Activated CD4-positive, alpha-beta T cell treated with anti-CD3 and anti-CD28 coated beads, Interleukin-2, amount 50 U/mL, for 24 hours (primary cell): ENCODE measurements at regions not wholly inside any gene's neighbourhood (a gene's known extent, or its start where the extent isn't known, plus 50 kb on each side); places are given as distances from the start of the nearest gene placed in this dataset.
"Not testable (repeated sequence)": the region's sequence is repeated elsewhere in the genome, so short reads cannot be mapped to it uniquely, and the experiment has no call there.

Source experiments
- DNase-seq, 2 donors: peaks; one replicate each; pipeline ENCODE4 v3.0.0-alpha.2; 2020; ENCODE audit warnings: low read depth in 1 of 2, low spot score in 1 of 2

DNA sequence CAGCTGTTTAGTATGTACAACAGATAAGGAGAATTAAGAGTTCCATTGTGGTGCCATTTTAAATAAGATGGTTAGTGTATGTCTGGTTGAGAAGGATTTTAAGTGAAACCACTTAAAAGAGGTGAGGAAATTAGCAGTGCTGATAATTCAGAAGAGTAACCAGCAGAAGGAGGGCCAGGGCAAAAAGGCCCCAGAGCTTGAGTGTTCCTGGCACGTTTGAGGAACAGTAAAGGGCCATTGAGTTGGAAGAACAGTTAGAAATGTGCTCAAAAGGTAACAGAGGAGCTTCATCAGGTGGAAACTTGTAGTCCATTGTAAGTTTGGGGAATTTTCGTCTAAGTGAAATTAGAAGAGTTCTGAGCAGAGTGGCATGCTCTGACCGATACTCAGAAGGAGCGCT lies 606.2 kb upstream of the ZFP42 start:
- DNase-seq: no peak

DNA sequence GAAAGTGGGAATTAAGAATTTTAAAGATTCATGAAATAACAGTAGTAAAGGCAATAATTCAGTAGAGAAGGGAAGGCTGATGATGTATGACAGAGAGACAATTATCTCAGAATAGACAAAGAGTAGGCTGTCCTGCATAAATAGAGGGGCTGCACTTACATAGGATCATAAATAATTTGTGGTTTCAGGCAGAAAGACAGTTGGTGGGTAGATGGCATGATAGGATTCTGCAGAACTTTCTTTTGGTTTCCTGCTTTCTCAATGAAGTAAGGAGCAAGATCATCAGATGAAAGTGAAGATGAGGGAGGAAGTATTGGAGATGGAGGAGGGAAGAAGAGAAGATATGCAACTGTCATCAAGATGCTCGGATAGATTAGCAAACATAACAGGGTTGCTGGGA lies 604.9 kb upstream of the ZFP42 start:
- no peak for DNase-seq

DNA sequence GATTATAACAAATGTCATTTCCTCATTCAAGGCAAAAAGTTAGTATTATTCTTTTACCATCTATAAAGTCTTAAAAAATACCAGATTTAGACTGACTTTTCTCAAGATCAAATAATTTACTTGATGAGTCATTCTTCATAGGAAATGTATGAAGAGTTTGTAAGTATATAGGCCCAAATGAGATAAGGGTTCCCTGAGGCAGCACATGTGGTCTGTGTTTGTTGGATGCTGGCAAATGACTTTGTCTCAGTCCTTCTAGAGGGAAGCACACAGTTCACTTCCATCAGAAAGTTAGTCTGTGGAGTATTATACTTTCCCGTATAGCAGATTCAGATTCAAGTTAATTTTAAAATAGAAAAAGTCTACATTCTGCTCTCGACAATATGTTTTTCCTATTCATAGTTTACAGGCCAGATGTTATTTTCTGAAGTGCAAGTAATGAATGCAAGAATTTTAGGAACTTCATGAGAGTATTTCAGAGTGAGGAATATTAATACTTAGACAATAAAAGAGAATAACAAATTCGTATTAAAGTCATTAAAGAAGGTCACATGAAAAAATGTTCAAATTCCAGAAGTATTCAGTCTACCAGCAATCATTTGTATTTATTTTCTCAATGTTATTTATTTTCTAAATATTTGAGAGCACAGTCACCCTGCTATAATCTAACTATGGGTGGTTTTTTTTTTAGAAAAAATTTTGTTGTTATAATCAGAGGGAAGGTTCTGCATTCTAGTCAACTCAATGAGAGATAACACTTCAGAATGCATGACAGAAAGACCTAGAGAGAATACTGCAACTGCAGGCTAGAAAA lies 601.8 kb upstream of the ZFP42 start:
- no peak for DNase-seq

DNA sequence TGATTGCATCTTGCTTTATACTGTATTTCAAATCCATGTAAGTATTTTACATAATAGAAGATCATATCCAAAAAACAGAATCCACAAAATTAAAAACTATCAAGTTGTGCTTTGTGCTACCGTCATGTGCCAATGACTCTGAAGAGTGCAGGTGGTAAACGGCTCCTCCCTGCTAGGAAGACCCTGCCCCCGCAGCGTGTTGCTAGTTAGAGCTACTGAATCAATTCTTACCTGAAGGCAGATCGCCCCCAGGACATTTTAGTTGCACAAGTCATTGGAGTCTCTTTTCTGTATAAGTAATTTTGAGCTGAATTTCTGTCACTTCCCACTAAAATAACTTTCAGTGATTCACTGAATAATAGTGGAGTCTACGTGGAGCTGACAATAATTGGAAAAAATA lies 599.5 kb upstream of the ZFP42 start:
- no peak for DNase-seq

DNA sequence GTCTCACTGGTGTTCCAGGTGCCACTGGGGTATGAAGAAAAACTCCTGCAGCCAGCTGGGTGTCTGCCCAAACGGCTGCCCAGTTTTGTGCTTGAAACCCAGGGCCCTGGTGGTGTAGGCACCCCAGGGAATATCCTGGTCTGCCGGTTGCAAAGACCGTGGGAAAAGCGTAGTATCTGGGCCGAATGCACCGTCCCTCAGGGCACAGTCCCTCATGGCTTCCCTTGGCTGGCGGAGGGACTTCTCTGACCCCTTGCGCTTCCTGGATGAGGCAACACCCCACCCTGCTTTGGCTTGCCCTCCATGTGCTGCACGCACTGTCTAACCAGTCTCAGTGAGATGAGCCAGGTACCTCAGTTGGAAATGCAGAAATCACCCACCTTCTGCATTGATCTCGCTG lies 587.1 kb upstream of the ZFP42 start:
- not testable (repeated sequence) for DNase-seq

DNA sequence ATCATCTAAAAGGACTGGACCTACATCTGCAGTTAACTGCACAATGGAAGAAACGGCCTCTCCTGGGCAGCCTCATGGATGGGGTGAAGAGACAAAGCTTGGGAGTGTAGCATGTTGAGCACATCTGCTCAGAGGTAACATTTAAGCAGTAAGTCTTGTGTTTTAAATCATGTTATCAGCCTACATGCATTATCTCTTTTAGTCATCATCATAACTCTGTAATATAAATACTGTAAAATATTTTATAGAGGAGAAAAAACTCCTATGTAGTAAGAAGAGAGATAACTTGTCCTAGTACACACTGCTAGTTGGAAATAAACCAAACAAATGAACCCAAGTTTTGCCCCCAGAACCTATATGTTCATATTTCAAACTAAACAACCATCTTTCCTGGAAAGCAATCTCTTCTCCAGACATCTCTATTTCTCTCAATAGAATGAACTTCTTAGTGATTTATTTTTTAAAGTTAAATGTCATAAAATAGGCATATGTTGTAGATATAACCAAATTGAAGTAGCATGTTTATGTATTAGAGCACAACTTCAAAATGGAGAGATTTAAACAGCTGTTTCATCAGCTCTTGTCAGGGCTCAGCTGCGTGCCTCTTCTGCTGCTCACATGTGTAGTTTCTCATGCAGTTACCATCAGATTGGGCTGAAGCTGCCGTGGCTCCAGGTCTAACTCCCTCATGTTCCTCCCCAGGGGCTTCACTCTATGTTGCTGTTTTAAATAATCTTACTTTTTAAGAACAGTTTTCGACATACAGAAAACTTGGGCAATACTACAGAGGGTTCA lies 581.8 kb upstream of the ZFP42 start:
- no peak for DNase-seq

DNA sequence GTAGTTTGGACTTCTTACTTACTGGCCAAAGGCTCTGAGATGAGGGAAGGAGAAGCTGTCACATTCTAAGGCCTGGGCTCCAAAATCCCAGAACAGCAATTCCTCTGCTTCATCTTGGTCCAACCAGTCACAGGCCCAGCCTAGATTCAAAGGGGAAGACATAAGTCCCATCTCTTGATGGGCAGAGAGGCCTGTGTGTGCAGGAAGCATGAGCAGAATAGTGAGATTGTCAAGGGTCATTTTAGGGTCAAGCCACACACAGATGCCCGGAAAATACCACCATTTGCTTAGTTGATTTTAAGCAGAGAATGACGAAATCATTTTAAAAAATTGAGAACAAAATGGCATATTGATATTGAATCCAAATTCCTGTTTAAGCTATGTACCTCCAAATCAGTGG lies 580.9 kb upstream of the ZFP42 start:
- DNase-seq: no peak

DNA sequence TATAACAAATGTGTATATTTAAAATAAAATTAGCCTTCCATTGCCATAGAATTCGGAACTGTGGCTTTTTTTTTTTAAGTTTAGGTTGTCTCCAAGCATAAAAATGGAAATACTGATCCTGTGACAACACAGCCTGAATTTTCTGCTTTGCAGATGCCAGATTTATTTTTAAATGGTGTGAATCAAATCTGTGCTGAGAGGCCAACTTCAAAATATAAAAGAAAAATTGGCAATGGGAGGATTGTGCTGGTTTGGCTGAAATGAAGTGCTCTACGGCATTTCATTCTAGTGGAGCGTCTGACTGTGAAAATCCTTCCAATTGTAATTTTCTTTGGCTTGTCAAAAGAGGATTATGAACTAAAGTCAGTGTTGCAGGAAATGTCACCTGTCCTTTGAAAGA lies 580.3 kb upstream of the ZFP42 start:
- DNase-seq: no peak

DNA sequence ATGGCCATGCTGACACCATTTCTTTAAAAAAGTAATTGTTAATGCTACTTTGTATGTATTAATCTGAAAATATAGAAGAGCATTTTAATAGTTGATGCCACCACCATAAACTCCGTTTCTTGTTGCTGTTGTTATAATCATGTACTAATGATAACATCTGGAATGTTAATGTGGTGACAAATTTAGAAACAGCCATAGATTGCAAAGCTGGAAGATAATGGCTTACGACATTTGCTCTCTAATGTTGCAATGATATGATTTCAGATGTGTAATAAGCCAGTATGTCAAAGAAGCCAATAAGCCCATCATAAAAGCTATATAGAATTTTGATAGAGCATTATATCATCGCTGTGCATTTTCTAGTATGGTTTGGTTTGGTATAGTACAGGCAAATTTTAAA lies 579.4 kb upstream of the ZFP42 start:
- DNase-seq: no peak

DNA sequence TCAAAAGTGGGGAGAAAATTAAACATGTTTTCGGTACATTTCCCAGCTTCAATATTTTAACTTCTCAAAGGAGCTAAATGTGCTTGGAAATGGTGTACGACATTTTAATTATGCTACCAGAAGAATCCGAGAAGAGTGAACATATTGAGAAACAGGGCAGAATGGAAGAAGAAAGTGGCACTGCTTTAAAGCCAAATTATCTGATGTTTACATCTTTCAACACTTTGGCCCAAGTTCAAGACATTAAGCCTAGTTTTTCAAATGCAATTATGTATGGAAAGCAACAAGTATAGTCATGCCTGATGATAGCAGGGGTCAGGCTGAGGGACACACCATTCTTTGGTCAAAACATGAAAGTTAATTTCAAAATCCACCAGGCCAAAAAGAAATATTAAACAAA lies 577.9 kb upstream of the ZFP42 start:
- DNase-seq: no peak

DNA sequence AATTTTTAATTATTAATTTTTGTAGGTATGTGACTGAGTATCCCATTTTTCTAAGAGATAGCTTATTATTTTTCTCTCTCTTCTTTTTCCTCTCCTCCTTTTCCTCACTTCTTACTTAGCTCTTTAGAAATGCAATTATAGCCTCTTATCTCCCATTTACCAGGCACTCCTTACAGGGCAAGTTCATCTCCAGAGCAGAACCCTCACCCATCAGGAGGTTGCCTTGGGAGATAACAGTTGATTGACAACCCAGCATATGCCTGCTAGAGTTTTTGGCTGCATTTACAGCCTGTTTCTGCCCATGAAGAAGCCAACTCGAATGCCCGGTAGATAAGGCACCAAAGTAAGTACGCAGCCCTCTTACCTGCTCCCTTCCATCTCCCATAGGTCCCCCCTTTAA lies 572.9 kb upstream of the ZFP42 start:
- DNase-seq: no peak

DNA sequence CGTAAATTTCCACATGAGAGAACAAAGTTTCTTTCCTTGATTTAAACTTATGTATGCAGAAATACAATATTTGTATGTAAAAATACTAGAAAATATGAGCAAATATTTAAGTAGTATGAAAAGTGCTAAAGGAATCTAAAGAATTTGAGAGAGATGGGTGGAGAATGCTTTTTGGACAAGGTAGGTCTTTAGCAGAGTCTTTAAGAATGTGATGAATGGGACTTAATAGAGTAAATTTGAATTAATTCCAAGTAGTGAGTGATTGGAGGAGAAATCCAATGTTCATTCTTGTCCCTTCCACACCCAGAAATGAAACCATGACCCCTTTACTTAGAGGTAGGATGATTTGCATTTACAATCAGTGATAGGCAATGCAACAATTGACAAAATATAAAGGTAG lies 570.9 kb upstream of the ZFP42 start:
- no peak for DNase-seq

DNA sequence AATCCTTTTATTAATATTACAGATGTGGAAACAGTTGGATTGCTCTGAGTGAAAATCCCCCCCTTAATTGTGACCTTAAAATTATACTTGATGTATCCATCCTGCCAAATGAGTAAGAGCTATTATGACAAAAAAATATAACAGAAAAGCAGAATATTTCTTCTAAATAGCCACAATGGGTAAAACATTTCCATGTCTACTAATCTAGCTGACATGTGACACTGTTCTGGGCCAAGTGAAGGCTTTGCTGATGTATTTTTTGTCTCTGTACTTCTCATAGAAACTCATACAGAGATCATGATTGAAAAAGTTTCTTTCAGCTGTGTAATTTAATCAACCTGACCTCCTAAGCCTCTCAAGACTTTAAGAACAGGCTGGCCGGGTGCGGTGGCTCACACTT lies 569.1 kb upstream of the ZFP42 start:
- no peak for DNase-seq

DNA sequence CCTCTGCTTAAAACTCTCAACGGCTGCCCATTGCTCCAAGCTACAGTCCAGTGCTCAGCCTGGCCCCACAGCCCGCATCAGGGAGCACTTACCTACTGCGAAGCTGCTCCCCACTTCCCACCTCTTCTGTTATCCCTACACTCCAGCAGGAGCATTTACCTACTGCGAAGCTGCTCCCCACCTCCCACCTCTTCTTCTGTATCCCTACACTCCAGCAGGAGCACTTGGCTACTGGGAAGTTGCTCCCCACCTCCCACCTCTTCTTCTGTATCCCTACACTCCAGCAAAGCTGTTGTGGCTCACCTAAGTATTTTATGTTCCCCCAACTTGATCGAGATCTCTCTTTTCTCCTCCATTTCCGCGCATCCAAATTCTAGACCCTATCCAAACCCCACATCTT lies 563.3 kb upstream of the ZFP42 start:
- no peak for DNase-seq

DNA sequence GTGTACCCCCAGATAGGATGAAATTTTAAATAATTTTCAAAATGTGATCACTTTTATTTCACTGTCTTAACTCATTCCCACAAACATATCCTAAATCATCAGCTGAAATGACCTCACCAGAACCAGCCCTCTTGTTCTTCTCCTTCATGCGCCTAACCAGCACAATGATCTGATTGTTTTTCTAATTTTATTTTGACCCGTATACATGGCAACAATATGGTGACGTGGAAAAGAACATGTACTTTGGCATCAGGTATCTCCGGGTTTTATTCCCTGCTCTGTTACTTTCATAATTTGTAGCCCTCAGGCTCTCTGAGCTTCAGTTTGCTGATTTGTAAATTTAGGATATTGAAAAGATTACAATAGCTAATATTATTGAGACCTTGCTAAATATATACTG lies 562.4 kb upstream of the ZFP42 start:
- no peak for DNase-seq

DNA sequence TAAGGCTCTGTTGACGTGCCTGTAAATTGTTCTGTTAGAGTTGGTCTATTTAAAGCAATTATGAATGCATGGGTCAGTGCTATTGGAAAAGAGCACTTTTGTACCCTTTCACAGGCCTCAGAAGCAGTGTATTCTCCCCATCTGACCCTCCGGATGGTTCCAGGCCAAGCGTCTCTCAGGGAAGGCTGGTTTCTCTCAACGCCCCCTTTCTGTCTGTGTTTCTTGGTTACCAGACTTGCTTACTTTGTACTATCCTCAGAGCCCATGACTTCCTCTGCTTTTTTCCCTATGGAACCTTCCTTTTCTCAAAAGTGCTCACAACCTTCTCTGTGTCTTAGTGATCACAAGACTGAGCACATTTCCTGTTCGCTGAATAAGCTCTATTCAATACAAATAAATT lies 559.3 kb upstream of the ZFP42 start:
- no peak for DNase-seq

DNA sequence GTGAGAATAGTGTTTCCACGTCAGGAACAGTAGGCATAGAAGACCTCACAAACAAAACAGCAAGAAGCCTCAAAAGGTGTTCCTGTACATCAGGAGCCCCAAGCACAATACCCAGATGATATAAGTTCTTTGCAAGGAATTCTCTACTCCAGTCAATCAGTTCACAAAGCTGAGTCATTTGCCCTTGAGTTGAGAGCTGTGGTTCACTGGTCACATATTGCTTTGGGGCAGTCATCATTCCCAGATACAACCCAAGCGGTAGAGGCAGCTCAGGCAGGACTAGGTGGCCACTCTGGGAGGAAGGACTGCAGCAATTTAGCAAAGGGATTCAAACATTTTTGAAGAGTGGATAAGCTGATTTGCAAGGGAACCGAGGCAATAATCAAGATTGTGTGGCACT lies 551.5 kb upstream of the ZFP42 start:
- no peak for DNase-seq

DNA sequence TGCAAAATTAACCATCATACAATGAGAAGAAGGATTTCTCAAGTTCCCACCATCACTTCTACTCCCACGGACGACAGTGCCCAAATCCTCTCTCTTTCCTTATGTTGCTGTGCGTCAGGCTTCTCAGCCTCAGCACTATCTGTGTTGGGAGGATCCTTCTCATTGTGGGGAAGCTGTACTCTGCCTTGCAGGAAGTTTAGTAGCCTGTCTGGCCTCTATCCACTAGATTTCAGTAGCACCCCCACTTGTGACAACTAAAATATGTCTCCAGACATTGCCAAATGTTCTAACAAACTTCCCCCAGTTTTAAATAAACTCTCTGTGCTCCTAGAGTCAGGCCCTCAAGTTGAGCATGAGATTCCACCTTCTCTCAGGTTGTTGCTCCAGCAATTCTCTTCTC lies 545.9 kb upstream of the ZFP42 start:
- no peak for DNase-seq

DNA sequence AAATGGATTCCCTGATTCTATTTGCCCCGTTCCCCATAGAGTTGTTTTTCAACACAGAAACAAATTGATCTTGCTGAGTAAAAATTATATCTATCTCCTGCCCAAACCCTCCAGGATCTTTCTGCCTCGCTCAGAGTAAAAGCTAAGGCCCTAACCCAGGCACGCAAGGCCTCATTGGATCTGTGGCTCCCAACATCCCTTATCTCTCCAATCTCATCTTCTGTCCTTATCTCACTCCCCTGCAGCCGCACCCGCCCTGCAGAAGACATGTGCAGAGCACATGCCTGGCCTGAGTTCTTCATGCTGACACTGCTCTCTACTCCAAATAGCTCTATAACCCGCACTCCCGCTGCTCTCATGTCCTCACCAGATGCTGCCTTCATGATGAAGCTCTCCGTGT lies 543.8 kb upstream of the ZFP42 start:
- no peak for DNase-seq

DNA sequence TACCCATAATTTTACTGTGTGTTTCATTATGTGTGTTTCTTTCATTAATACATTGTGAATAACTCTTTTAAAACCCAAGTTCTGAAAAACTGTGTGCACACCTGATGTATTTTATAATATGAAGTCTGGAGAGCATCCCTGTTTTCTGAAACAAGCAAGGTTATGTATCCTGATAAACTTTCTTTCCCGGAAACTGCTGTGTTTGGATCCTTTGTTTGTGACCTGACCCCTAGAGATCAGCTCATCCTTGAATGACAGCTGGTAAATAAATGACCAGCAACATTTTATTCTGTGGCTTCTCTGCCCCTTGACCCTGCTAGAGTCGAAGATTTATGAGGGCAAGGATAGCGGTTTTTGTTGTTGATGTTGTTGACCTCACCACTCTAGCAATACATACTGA lies 535.6 kb upstream of the ZFP42 start:
- DNase-seq: no peak

DNA sequence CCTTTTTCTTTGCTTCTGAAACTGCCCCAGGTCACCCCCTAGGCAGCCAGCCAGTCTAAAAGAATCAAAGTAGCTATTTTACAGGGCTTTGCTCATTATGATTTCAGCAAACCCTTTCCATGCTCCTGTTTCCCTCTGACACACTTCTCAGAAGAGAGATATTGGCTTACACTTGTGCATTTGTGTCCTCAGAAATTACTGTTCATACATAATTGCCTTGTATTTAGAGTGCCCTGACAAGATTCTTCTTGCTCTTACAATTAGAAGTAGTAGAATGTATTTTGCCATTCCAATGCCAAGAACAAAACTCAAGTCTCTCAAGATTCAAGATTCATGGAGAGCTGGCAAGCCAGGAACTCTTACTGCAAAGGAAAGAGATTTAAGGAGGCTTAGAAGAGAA lies 531.0 kb upstream of the ZFP42 start:
- no peak for DNase-seq

DNA sequence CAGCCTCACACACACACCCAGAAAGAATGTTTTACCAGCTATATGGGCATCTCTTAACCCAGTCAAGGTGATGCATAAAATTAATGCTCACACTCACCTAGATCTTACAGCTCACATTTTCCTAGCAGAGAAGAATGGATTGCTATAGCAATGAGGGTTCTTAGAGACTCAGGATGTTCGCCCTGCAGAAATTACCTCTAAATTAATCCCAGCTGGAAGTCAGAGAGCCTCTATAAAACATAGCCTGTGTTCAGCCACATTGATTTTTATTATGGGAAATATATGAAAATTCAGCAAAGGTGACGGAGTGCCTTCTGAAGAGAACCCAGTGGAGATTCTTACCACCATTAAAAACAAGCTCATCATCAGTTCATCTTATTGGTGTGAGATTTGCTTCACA lies 528.3 kb upstream of the ZFP42 start:
- DNase-seq: no peak

DNA sequence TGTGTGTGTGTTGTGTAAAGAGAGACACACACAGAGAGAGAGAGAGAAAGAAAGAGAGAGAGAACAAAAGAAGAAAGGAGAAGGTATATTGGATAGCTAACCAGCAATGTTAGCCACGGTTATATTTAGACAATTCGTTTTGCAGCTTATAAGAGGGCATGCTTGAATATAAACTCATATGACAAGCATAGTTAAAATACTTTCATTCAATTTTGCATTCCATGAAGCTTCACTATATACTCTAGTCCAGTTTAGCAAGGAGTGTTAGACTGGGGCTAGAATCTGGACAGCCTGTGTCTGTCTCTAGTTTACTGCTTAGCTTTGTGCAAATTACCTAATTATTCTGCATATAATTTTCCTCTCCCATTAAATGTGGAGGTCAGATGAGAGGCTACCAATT lies 525.9 kb upstream of the ZFP42 start:
- DNase-seq: no peak
